NT2/D1 (cell line): ENCODE measurements at regions not wholly inside any gene's neighbourhood (a gene's known extent, or its start where the extent isn't known, plus 50 kb on each side); places are given as distances from the start of the nearest gene placed in this dataset.

ENCODE experiments used
- YY1 ChIP-seq: IDR thresholded peaks from 2 replicates; pipeline ENCODE4 v1.6.1; 2011; ENCODE audit not compliant: insufficient read length, insufficient read depth
- ZNF274 ChIP-seq: IDR thresholded peaks from 2 replicates; pipeline ENCODE4 v1.6.1; 2011; ENCODE audit warnings: mild to moderate bottlenecking, low read depth, low read length

DNA sequence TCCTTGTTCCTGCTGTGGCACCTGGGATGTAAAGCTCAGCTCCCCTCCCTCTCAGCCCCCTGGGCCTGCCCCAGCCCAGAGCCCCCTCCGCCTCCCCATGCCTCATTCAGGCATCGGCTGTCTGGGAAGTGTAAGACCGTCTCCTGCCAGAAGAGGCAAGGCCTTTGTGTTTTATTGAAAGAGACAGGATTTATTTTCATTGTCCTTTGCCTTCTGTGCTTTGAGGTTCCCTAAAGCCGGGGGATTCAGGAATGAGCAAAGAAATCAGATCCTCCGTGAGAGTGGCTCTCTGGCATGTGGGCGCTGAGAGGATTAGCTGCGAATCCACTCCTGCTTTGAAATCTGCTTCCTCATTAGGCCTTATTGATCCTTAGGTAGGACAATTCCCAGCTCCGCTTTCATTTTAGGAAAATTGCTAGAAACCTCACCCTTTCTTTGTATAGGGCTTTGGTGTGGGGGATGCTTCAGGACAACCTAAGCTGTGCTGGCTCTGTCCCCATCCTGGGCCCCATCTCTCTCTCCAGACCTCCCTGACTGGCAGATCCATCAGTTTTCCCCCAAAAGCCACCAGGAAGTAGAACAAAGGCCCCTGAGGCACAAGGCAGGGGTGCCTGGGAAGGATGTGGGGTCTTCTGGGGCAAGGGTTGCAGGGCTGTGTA, 211.5 kb upstream of the TNRC6C start:
- no peak for TF ChIP-seq ZNF274
- no peak for TF ChIP-seq YY1
